GM23338 (cell line): ENCODE measurements at regions not wholly inside any gene's neighbourhood (a gene's known extent, or its start where the extent isn't known, plus 50 kb on each side); places are given as distances from the start of the nearest gene placed in this dataset.
A peak's percentile ranks its signal among the peaks of the same experiment; 100 is the strongest.

Experiments
- CREB1 ChIP-seq: fragments of 250-450 bp; sonication (Bioruptor Pico); IDR thresholded peaks from 2 replicates; pipeline ENCODE4 v1.5.0; 2020; ENCODE audit warnings: low read depth, mild to moderate bottlenecking, moderate library complexity
- CTCF ChIP-seq, 2 experiments: fragments of 200-600 bp in 1 of 2; sonication (generic) in 1 of 2; conservative IDR thresholded peaks; 2 replicates each; pipeline versions ENCODE4 v1.5.1 to v1.6.1; 2016 to 2017; ENCODE audit warnings: antibody characterized with exemption in 2 of 2, low read depth in 2 of 2, mild to moderate bottlenecking in 2 of 2, moderate library complexity in 1 of 2
- ETS1 ChIP-seq: IDR thresholded peaks from 2 replicates; pipeline ENCODE4 v1.6.1; 2016; ENCODE audit warnings: antibody characterized with exemption
- EZH2 ChIP-seq: fragments of 200-600 bp; sonication (generic); IDR thresholded peaks from one replicate; pipeline ENCODE4 v1.8.0; 2017; ENCODE audit warnings: antibody characterized with exemption, mild to moderate bottlenecking, low read depth; ENCODE audit not compliant: unreplicated experiment
- EZH2phosphoT487 ChIP-seq: fragments of 200-600 bp; sonication (generic); IDR thresholded peaks from one replicate; pipeline ENCODE4 v1.8.1; 2018; ENCODE audit warnings: antibody characterized with exemption; ENCODE audit not compliant: unreplicated experiment
- JUNB ChIP-seq: IDR thresholded peaks from one replicate; pipeline ENCODE4 v1.6.1; 2016; ENCODE audit warnings: antibody characterized with exemption; ENCODE audit not compliant: unreplicated experiment
- NANOG ChIP-seq: IDR thresholded peaks from 2 replicates; pipeline ENCODE4 v1.6.1; 2016; ENCODE audit warnings: antibody characterized with exemption, borderline replicate concordance
- POLR2AphosphoS5 ChIP-seq: IDR thresholded peaks from 2 replicates; pipeline ENCODE4 v1.6.1; 2016; ENCODE audit warnings: antibody characterized with exemption, low read depth
- REST ChIP-seq: IDR thresholded peaks from one replicate; pipeline ENCODE4 v1.6.1; 2018; ENCODE audit warnings: antibody characterized with exemption; ENCODE audit not compliant: unreplicated experiment
- STAT1 ChIP-seq: IDR thresholded peaks from one replicate; pipeline ENCODE4 v1.6.1; 2016; ENCODE audit warnings: antibody characterized with exemption; ENCODE audit not compliant: unreplicated experiment
- ZNF114 ChIP-seq: fragments of 250-450 bp; sonication (Bioruptor Pico); IDR thresholded peaks from 2 replicates; pipeline ENCODE4 v1.5.0; 2020; ENCODE audit warnings: mild to moderate bottlenecking, moderate library complexity
- ZNF331 ChIP-seq: fragments of 250-450 bp; sonication (Bioruptor Pico); IDR thresholded peaks from 2 replicates; pipeline ENCODE4 v1.5.0; 2020; ENCODE audit warnings: low read depth, mild to moderate bottlenecking, moderate library complexity
- ZNF462 ChIP-seq: fragments of 250-450 bp; sonication (Bioruptor Pico); IDR thresholded peaks from 2 replicates; pipeline ENCODE4 v1.5.0; 2020; ENCODE audit warnings: mild to moderate bottlenecking, moderate library complexity

- no peak for TF ChIP-seq EZH2
- peak; percentile 77 to 89 for TF ChIP-seq CTCF (conservative IDR thresholded peaks at IDR 0.05; ENCODE audit: low read depth in 2 of 2)
- TF ChIP-seq EZH2phosphoT487 = no peak
- TF ChIP-seq ETS1 = no peak
- TF ChIP-seq REST = no peak
- no peak for TF ChIP-seq ZNF331 (CRISPR knock-in tag)
- no peak for TF ChIP-seq ZNF462 (CRISPR knock-in tag)
- no peak for TF ChIP-seq POLR2AphosphoS5
- no peak for TF ChIP-seq ZNF114 (CRISPR knock-in tag)
- no peak for TF ChIP-seq JUNB
- TF ChIP-seq CREB1 (CRISPR knock-in tag) = no peak
- no peak for TF ChIP-seq NANOG
- no peak for TF ChIP-seq STAT1
Observed at GRCh38 chr3:79846148-79846933, 78.5 kb upstream of the ROBO1 start.
